Osteocyte (in vitro differentiated cells): ENCODE measurements at regions not wholly inside any gene's neighbourhood (a gene's known extent, or its start where the extent isn't known, plus 50 kb on each side); places are given as distances from the start of the nearest gene placed in this dataset.

Experiments
- DNase-seq: peaks from one replicate; pipeline ENCODE4 v3.0.0; 2021; ENCODE audit warnings: mixed read lengths; ENCODE audit not compliant: unreplicated experiment; ENCODE audit errors: extremely low spot score
- H3K27ac Mint-ChIP-seq: one replicate; pipeline ENCODE4 v1.8.0; 2021; ENCODE audit warnings: mild to moderate bottlenecking, mixed read lengths; ENCODE audit not compliant: unreplicated experiment
- H3K27me3 Mint-ChIP-seq: one replicate; pipeline ENCODE4 v1.8.0; 2021; ENCODE audit warnings: mixed read lengths; ENCODE audit not compliant: unreplicated experiment
- H3K36me3 Mint-ChIP-seq: one replicate; pipeline ENCODE4 v1.8.0; 2021; ENCODE audit warnings: mixed read lengths; ENCODE audit not compliant: unreplicated experiment
- H3K4me1 Mint-ChIP-seq: one replicate; pipeline ENCODE4 v1.8.0; 2021; ENCODE audit warnings: mixed read lengths; ENCODE audit not compliant: unreplicated experiment
- H3K4me3 Mint-ChIP-seq: one replicate; pipeline ENCODE4 v1.8.0; 2021; ENCODE audit warnings: mild to moderate bottlenecking, moderate library complexity, mixed read lengths; ENCODE audit not compliant: unreplicated experiment
- H3K9me3 Mint-ChIP-seq: one replicate; pipeline ENCODE4 v1.8.0; 2021; ENCODE audit warnings: mixed read lengths; ENCODE audit not compliant: unreplicated experiment
- TF ChIP-seq, protein P1 (sequence below): fragments of 200-600 bp; sonication (generic); IDR thresholded peaks from 2 replicates; pipeline ENCODE4 v1.5.0; 2021; ENCODE audit warnings: antibody characterized with exemption, mild to moderate bottlenecking, moderate library complexity

GRCh38 chr1:72745413-72745812 is 463.1 kb upstream of the NEGR1 start:
- Mint-ChIP-seq H3K4me3 (no peak overlapping the region), H3K27ac (no peak overlapping the region), H3K9me3 (no peaks in the 10 kb centered on the region), H3K4me1 (no peaks in the 10 kb centered on the region), H3K36me3 (no peaks in the 10 kb centered on the region), H3K27me3 (peaks cover 6% of the 10 kb centered on the region)
- TF ChIP-seq, protein P1, sequence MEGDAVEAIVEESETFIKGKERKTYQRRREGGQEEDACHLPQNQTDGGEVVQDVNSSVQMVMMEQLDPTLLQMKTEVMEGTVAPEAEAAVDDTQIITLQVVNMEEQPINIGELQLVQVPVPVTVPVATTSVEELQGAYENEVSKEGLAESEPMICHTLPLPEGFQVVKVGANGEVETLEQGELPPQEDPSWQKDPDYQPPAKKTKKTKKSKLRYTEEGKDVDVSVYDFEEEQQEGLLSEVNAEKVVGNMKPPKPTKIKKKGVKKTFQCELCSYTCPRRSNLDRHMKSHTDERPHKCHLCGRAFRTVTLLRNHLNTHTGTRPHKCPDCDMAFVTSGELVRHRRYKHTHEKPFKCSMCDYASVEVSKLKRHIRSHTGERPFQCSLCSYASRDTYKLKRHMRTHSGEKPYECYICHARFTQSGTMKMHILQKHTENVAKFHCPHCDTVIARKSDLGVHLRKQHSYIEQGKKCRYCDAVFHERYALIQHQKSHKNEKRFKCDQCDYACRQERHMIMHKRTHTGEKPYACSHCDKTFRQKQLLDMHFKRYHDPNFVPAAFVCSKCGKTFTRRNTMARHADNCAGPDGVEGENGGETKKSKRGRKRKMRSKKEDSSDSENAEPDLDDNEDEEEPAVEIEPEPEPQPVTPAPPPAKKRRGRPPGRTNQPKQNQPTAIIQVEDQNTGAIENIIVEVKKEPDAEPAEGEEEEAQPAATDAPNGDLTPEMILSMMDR = no peak
- DNase-seq = no peak

DNA sequence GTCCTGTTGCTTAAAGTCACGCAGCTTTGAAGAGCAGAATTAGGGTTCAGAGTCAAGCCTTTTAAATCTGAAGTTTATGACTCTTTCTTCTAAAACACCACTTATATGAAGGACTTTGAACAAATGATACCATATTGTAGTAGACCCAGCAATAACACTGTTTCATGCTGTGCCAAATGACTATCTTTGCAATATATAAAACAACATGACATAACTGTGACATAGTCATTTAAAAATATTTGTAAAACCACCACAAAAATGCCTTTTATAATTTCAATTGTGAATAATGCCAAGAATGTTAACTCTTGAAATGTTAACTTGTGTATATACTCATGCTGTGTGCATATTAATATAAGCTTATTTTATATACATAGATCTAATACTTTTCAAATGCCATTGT is 452.1 kb upstream of the NEGR1 start:
- TF ChIP-seq, protein P1 = no peak
- Mint-ChIP-seq H3K27me3 (no peaks in the 10 kb centered on the region), H3K4me3 (no peak overlapping the region), H3K27ac (no peak overlapping the region), H3K4me1 (peaks cover 16% of the 10 kb centered on the region), H3K36me3 (no peaks in the 10 kb centered on the region), H3K9me3 (peaks cover 18% of the 10 kb centered on the region)
- DNase-seq = no peak

- no peaks in the 10 kb centered on the region for H3K36me3 Mint-ChIP-seq
- peaks cover 14% of the 10 kb centered on the region for H3K9me3 Mint-ChIP-seq
- H3K4me1 Mint-ChIP-seq = no peaks in the 10 kb centered on the region
- no peak overlapping the region for H3K27ac Mint-ChIP-seq
- no peak overlapping the region for H3K4me3 Mint-ChIP-seq
- TF ChIP-seq, protein P1 = peak; percentile 30
- H3K27me3 Mint-ChIP-seq = peaks cover 19% of the 10 kb centered on the region
- DNase-seq = peak; percentile 81
Observed at GRCh38 chr1:72724951-72725861, 442.9 kb upstream of the NEGR1 start.

- DNase-seq = no peak
- TF ChIP-seq, protein P1 = no peak
- no peak overlapping the region for H3K27ac Mint-ChIP-seq
- H3K9me3 Mint-ChIP-seq = no peaks in the 10 kb centered on the region
- H3K4me1 Mint-ChIP-seq = no peaks in the 10 kb centered on the region
- H3K4me3 Mint-ChIP-seq = no peak overlapping the region
- peaks cover 18% of the 10 kb centered on the region for H3K27me3 Mint-ChIP-seq
- no peaks in the 10 kb centered on the region for H3K36me3 Mint-ChIP-seq
Observed at GRCh38 chr1:72705921-72706320, 423.6 kb upstream of the NEGR1 start.

DNA sequence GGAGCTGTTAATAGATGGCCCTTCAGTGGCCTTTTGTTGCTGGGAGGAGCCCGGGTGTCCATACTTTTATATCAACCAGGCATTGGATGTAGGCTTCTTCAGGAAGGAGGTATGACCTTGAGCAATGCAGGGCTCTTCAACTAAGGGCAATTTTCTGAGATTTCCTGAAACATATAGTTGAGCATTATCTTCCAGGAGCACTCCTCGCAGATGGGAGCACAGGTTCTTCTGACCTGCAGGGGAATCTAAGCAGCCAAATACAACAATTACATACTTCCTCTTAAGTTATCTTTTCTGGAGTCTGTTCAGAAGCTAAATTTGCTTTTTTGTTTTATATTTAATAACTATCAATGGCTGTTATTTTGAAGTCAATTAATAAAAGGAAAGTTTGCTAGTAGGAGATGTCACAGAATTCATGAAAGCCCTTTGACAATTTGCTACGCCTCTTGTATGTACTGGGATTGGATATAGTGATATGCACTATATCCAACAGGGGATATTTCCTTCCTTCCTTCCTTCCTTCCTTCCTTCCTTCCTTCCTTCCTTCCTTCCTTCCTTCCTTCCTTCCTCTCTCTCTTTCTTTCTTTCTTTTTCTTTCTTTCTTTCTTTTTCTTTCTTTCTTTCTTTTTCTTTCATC is 422.6 kb upstream of the NEGR1 start:
- Mint-ChIP-seq H3K27ac (no peak overlapping the region), H3K4me1 (no peaks in the 10 kb centered on the region), H3K4me3 (no peak overlapping the region), H3K9me3 (no peaks in the 10 kb centered on the region), H3K27me3 (peaks cover 18% of the 10 kb centered on the region), H3K36me3 (no peaks in the 10 kb centered on the region)
- TF ChIP-seq, protein P1 = no peak
- DNase-seq = no peak
